Lung (tissue), 11 donors: ENCODE measurements at regions not wholly inside any gene's neighbourhood (a gene's known extent, or its start where the extent isn't known, plus 50 kb on each side); places are given as distances from the start of the nearest gene placed in this dataset.

Experiments used
- ATAC-seq: fragments of 200-7000 bp; cut with Tn5 transposase; one replicate; pipeline ENCODE4 v1.9.1; 2020; ENCODE audit warnings: moderate number of reproducible peaks; ENCODE audit not compliant: insufficient read depth, low FRiP score
- DNase-seq, 3 donors: peaks; one replicate each; pipeline ENCODE4 v3.0.0-alpha.2; 2013 to 2017
- H3K27ac ChIP-seq, 2 donors: one replicate each; pipeline ENCODE4 v1.5.1; 2013; ENCODE audit warnings: mild to moderate bottlenecking in 2 of 2, moderate library complexity in 2 of 2, control low read depth in 1 of 2, inconsistent platforms in 1 of 2, low read depth in 1 of 2, low read length in 1 of 2
- H3K27me3 ChIP-seq, 3 donors: one replicate each; pipeline ENCODE4 v1.5.1; 2013; ENCODE audit warnings: low read length in 2 of 3; ENCODE audit not compliant: control insufficient read depth in 3 of 3, insufficient read depth in 3 of 3
- H3K36me3 ChIP-seq, 4 donors: one replicate each; pipeline ENCODE4 v1.5.1; 2013; ENCODE audit warnings: low read length in 4 of 4, mild to moderate bottlenecking in 1 of 4, moderate library complexity in 1 of 4; ENCODE audit not compliant: control insufficient read depth in 4 of 4, insufficient read depth in 4 of 4
- H3K4me1 ChIP-seq, 5 donors: one replicate each; pipeline ENCODE4 v1.5.1; 2013; ENCODE audit warnings: low read length in 5 of 5, mild to moderate bottlenecking in 2 of 5, moderate library complexity in 1 of 5; ENCODE audit not compliant: control insufficient read depth in 5 of 5, insufficient read depth in 5 of 5
- H3K4me3 ChIP-seq: one replicate; pipeline ENCODE4 v1.5.1; 2013; ENCODE audit warnings: mild to moderate bottlenecking, control low read depth, moderate library complexity
- H3K9ac ChIP-seq, 2 donors: one replicate each; pipeline ENCODE4 v1.5.1; 2013; ENCODE audit warnings: low read length in 2 of 2, control low read depth in 1 of 2; ENCODE audit not compliant: insufficient read depth in 1 of 2
- H3K9me3 ChIP-seq, 4 donors: one replicate each; pipeline ENCODE4 v1.5.1; 2013; ENCODE audit warnings: low read length in 3 of 4, mild to moderate bottlenecking in 1 of 4, moderate library complexity in 1 of 4; ENCODE audit not compliant: control insufficient read depth in 4 of 4, insufficient read depth in 3 of 4
- CTCF ChIP-seq: IDR thresholded peaks from 2 replicates; pipeline ENCODE4 v1.5.1; 2012; ENCODE audit warnings: mild to moderate bottlenecking; ENCODE audit errors: control extremely low read depth, extremely low read depth
- WGBS, 2 donors: extraction: QIAGEN DNeasy Blood & Tissue Kit; methylation state at CpG; one replicate each; pipeline ENCODE4 v1.1.7; 2013; 5-methylcytosine and 5-hydroxymethylcytosine counted together
- donor health status: control.
- donor health status: control.
- donor health status: Bipolar disorder and iron deficiency.
- donor health status: healthy.
- donor health status: DM: yes; HTN: yes; CAD: no.

GRCh38 chr7:131904760-131905327 is 348.4 kb upstream of the PODXL start:
- DNase-seq (no peak), ATAC-seq (no peak)
- Histone ChIP-seq H3K9ac (no peak overlapping the region), H3K27ac (no peak overlapping the region), H3K9me3 (peaks cover 0 to 5% (median 1%) of the 10 kb centered on the region in 4 donors), H3K36me3 (no peaks in the 10 kb centered on the region), H3K4me3 (no peak overlapping the region), H3K4me1 (no peaks in the 10 kb centered on the region), H3K27me3 (peaks cover 0 to 33% (median 15%) of the 10 kb centered on the region in 3 donors)
- TF ChIP-seq CTCF = no peak
- 56 to 57% methylated on average over 3 of the region's 3 CpGs for WGBS, 2 donors

GRCh38 chr7:131903315-131903714 is 346.9 kb upstream of the PODXL start:
- Histone ChIP-seq H3K27me3 (peaks cover 0 to 25% (median 7%) of the 10 kb centered on the region in 3 donors), H3K4me1 (no peaks in the 10 kb centered on the region), H3K27ac (no peak overlapping the region), H3K9me3 (peaks cover 0 to 4% (median 1%) of the 10 kb centered on the region in 4 donors), H3K36me3 (no peaks in the 10 kb centered on the region), H3K4me3 (no peak overlapping the region), H3K9ac (no peak overlapping the region)
- ATAC-seq = no peak
- 85 to 96% methylated on average over 1 of the region's 1 CpG for WGBS, 2 donors
- TF ChIP-seq CTCF = no peak
- DNase-seq = no peak

- peaks cover 0 to 4% (median 0%) of the 10 kb centered on the region in 3 donors for H3K27me3 ChIP-seq
- H3K4me3 ChIP-seq = no peak overlapping the region
- 47 to 56% methylated on average over 1 of the region's 1 CpG for WGBS, 2 donors
- H3K9ac ChIP-seq = no peak overlapping the region
- no peak for TF ChIP-seq CTCF
- DNase-seq (no peak), ATAC-seq (no peak)
- H3K27ac ChIP-seq = no peak overlapping the region
- peaks cover 0 to 5% (median 1%) of the 10 kb centered on the region in 4 donors for H3K9me3 ChIP-seq
- H3K36me3 ChIP-seq = no peaks in the 10 kb centered on the region
- peaks cover 0 to 16% (median 0%) of the 10 kb centered on the region in 5 donors for H3K4me1 ChIP-seq
Measured at GRCh38 chr7:131900785-131901287, 344.4 kb upstream of the PODXL start.
